Peyer's patch (tissue), 4 donors: ENCODE measurements at regions not wholly inside any gene's neighbourhood (a gene's known extent, or its start where the extent isn't known, plus 50 kb on each side); places are given as distances from the start of the nearest gene placed in this dataset.

Experiments
- CTCF ChIP-seq, 6 experiments: fragments of 450-650 bp in 4 of 6; fragments of 200-600 bp in 2 of 6; sonication (generic) in 1 of 6; IDR thresholded peaks; one replicate each; pipeline ENCODE4 v1.5.1; 2017 to 2019; ENCODE audit warnings: antibody characterized with exemption in 6 of 6, mild to moderate bottlenecking in 3 of 6, moderate library complexity in 1 of 6
- POLR2A ChIP-seq, 2 donors: fragments of 450-650 bp; IDR thresholded peaks; one replicate each; pipeline ENCODE4 v1.5.1; 2017; ENCODE audit warnings: antibody characterized with exemption in 2 of 2, mild to moderate bottlenecking in 2 of 2, moderate library complexity in 2 of 2

GRCh38 chr7:136687693-136688322 is 180.6 kb upstream of the CHRM2 start:
- TF ChIP-seq CTCF (IDR thresholded peaks at IDR 0.05) (no peak), POLR2A (IDR thresholded peaks at IDR 0.05) (no peak)
